ENCODE measurements at regions not wholly inside any gene's neighbourhood (a gene's known extent, or its start where the extent isn't known, plus 50 kb on each side); places are given as distances from the start of the nearest gene placed in this dataset.

DNA sequence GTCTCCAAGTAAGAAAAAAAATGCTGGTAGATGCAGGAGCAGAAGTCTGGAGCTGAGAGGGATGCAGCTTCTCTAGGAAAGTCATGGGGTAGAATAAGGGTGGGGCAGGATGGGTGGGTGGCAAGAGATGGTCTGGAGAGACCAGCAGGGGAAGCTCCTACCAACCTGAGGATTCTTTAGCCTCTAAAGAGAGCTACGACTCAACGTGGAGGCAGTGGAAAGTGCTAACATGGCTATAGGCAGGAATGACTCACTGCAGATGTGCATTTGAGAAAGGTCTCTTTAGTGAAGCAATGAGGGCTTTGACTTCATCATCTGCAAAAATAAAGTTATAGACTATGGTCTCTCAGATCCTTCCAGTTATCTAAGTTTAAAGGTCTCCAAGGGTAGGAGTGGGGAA, 722.8 kb upstream of the RAB6C start:
- TF ChIP-seq CTCF (IDR thresholded peaks at IDR 0.05) = no peak
- TF ChIP-seq POLR2A (IDR thresholded peaks at IDR 0.05) = no peak
- Histone ChIP-seq H3K4me1 (no peaks in the 10 kb centered on the region), H3K36me3 (no peaks in the 10 kb centered on the region), H3K27ac (no peak overlapping the region), H3K4me3 (no peak overlapping the region), H3K27me3 (no peaks in the 10 kb centered on the region), H3K9me3 (peaks cover 0 to 6% (median 0%) of the 10 kb centered on the region in 4 donors)
- DNase-seq = no peak

GRCh38 chr2:129262934-129263333, 716.5 kb upstream of the RAB6C start:
- no peak overlapping the region for H3K4me3 ChIP-seq
- H3K27ac ChIP-seq = no peak overlapping the region
- no peak for DNase-seq
- no peaks in the 10 kb centered on the region for H3K4me1 ChIP-seq
- H3K27me3 ChIP-seq = no peaks in the 10 kb centered on the region
- H3K36me3 ChIP-seq = no peaks in the 10 kb centered on the region
- H3K9me3 ChIP-seq = peaks cover 0 to 6% (median 0%) of the 10 kb centered on the region in 4 donors
- no peak for TF ChIP-seq POLR2A (IDR thresholded peaks at IDR 0.05)
- TF ChIP-seq CTCF (IDR thresholded peaks at IDR 0.05) = no peak

- Histone ChIP-seq H3K9me3 (peaks cover 0 to 6% (median 0%) of the 10 kb centered on the region in 4 donors), H3K27me3 (no peaks in the 10 kb centered on the region), H3K4me1 (no peaks in the 10 kb centered on the region), H3K4me3 (no peak overlapping the region), H3K36me3 (no peaks in the 10 kb centered on the region), H3K27ac (no peak overlapping the region)
- DNase-seq = no peak
- TF ChIP-seq CTCF (IDR thresholded peaks at IDR 0.05) (no peak), POLR2A (IDR thresholded peaks at IDR 0.05) (no peak)
Observed at GRCh38 chr2:129263939-129264338, 715.5 kb upstream of the RAB6C start.

GRCh38 chr2:129267559-129267958, 711.9 kb upstream of the RAB6C start:
- TF ChIP-seq POLR2A (IDR thresholded peaks at IDR 0.05) = no peak
- no peak for TF ChIP-seq CTCF (IDR thresholded peaks at IDR 0.05)
- H3K36me3 ChIP-seq = no peaks in the 10 kb centered on the region
- no peak for DNase-seq
- H3K4me3 ChIP-seq = no peak overlapping the region
- no peaks in the 10 kb centered on the region for H3K9me3 ChIP-seq
- no peak overlapping the region for H3K27ac ChIP-seq
- H3K4me1 ChIP-seq = no peaks in the 10 kb centered on the region
- no peaks in the 10 kb centered on the region for H3K27me3 ChIP-seq

GRCh38 chr2:129273266-129274037, 706.0 kb upstream of the RAB6C start:
- no peak for DNase-seq
- no peaks in the 10 kb centered on the region for H3K9me3 ChIP-seq
- H3K27ac ChIP-seq = no peak overlapping the region
- TF ChIP-seq POLR2A (IDR thresholded peaks at IDR 0.05) (no peak), CTCF (IDR thresholded peaks at IDR 0.05) (no peak)
- no peak overlapping the region for H3K4me3 ChIP-seq
- H3K4me1 ChIP-seq = no peaks in the 10 kb centered on the region
- no peaks in the 10 kb centered on the region for H3K36me3 ChIP-seq
- H3K27me3 ChIP-seq = no peaks in the 10 kb centered on the region

Measured in Peyer's patch (tissue), 4 donors.